ENCODE measurements at regions not wholly inside any gene's neighbourhood (a gene's known extent, or its start where the extent isn't known, plus 50 kb on each side); places are given as distances from the start of the nearest gene placed in this dataset.

GRCh38 chr22:25352294-25352680, 132.8 kb downstream of the CRYBB2 start:
- ATAC-seq, result no peak

GRCh38 chr22:25353516-25354445, 134.3 kb downstream of the CRYBB2 start:
- no peak overlapping the region for H3K27ac ChIP-seq
- TF ChIP-seq, protein P1, sequence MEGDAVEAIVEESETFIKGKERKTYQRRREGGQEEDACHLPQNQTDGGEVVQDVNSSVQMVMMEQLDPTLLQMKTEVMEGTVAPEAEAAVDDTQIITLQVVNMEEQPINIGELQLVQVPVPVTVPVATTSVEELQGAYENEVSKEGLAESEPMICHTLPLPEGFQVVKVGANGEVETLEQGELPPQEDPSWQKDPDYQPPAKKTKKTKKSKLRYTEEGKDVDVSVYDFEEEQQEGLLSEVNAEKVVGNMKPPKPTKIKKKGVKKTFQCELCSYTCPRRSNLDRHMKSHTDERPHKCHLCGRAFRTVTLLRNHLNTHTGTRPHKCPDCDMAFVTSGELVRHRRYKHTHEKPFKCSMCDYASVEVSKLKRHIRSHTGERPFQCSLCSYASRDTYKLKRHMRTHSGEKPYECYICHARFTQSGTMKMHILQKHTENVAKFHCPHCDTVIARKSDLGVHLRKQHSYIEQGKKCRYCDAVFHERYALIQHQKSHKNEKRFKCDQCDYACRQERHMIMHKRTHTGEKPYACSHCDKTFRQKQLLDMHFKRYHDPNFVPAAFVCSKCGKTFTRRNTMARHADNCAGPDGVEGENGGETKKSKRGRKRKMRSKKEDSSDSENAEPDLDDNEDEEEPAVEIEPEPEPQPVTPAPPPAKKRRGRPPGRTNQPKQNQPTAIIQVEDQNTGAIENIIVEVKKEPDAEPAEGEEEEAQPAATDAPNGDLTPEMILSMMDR (IDR thresholded peaks at IDR 0.05), result no peak
- no peak for TF ChIP-seq POLR2A (IDR thresholded peaks at IDR 0.05)
- H3K4me1 ChIP-seq, result no peaks in the 10 kb centered on the region
- peak in 1 of 3 donors; percentile 20 for DNase-seq
- intact Hi-C loops (cut with DNase I), result no loop called here
- no peak for ATAC-seq
- no peaks in the 10 kb centered on the region for H3K27me3 ChIP-seq
- WGBS (ENCODE audit: insufficient coverage, low coverage, low lambda C conversion rate, missing lambda C conversion rate), result 98% methylated on average over 7 of the region's 22 CpGs
- H3K4me3 ChIP-seq, result no peak overlapping the region
- no peaks in the 10 kb centered on the region for H3K9me3 ChIP-seq
- peaks cover 0 to 71% (median 22%) of the 10 kb centered on the region in 4 donors for H3K36me3 ChIP-seq

More at GRCh38 chr22:25352294-25352680, 132.8 kb downstream of the CRYBB2 start:
- Histone ChIP-seq H3K27ac (no peak overlapping the region), H3K4me1 (peaks cover 0 to 11% (median 0%) of the 10 kb centered on the region in 4 donors), H3K9me3 (no peaks in the 10 kb centered on the region), H3K27me3 (no peaks in the 10 kb centered on the region), H3K36me3 (peaks cover 0 to 58% (median 18%) of the 10 kb centered on the region in 4 donors), H3K4me3 (no peak overlapping the region)
- no peak for DNase-seq
- TF ChIP-seq, protein P1 (IDR thresholded peaks at IDR 0.05), result no peak
- no peak for TF ChIP-seq POLR2A (IDR thresholded peaks at IDR 0.05)
- no CpG with 5 or more reads among the region's 8 CpGs for WGBS (ENCODE audit: insufficient coverage, low coverage, low lambda C conversion rate, missing lambda C conversion rate)
- intact Hi-C loops (cut with DNase I), result no loop called here

DNA sequence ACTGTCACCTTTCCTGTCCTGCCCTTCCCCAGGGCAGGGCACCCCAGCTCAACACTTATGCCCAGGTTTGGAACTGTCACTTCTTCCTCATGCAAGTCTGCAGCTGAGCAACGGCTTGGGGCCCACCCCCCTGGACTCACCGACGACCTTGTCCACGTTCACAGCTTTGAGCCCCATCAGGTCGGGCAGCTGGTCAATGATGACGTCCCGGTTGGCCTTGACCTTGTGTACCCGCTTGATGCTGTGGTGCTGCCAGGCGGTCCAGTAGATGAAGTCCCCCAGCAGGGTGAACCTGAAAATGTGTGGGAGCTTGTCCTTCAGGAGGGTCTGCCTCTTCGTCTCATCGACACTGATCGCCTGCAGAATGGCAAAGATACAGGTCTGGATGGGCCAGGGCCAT, 135.0 kb downstream of the CRYBB2 start:
- Histone ChIP-seq H3K4me3 (no peak overlapping the region), H3K27me3 (no peaks in the 10 kb centered on the region), H3K9me3 (no peaks in the 10 kb centered on the region), H3K27ac (no peak overlapping the region), H3K36me3 (peaks cover 0 to 78% (median 25%) of the 10 kb centered on the region in 4 donors), H3K4me1 (no peaks in the 10 kb centered on the region)
- ATAC-seq (peak in 3 of 4 donors; percentile 22 to 35 (median 29)), DNase-seq (peak in 1 of 3 donors; percentile 54)
- intact Hi-C loops (cut with DNase I), result no loop called here
- TF ChIP-seq, protein P1 (IDR thresholded peaks at IDR 0.05), result no peak
- no peak for TF ChIP-seq POLR2A (IDR thresholded peaks at IDR 0.05)
- 32% methylated on average over 3 of the region's 12 CpGs for WGBS (ENCODE audit: insufficient coverage, low coverage, low lambda C conversion rate, missing lambda C conversion rate)

- DNase-seq (peak in 1 of 3 donors; percentile 32), ATAC-seq (no peak)
- H3K9me3 ChIP-seq, result no peaks in the 10 kb centered on the region
- H3K36me3 ChIP-seq, result peaks cover 0 to 63% (median 19%) of the 10 kb centered on the region in 4 donors
- no CpG with 5 or more reads among the region's 10 CpGs for WGBS (ENCODE audit: insufficient coverage, low coverage, low lambda C conversion rate, missing lambda C conversion rate)
- no peak for TF ChIP-seq POLR2A (IDR thresholded peaks at IDR 0.05)
- TF ChIP-seq, protein P1 (IDR thresholded peaks at IDR 0.05), result no peak
- H3K4me3 ChIP-seq, result no peak overlapping the region
- no peak overlapping the region for H3K27ac ChIP-seq
- intact Hi-C loops (cut with DNase I), result no loop called here
- no peaks in the 10 kb centered on the region for H3K27me3 ChIP-seq
- peaks cover 0 to under 1% (median under 1%) of the 10 kb centered on the region in 4 donors for H3K4me1 ChIP-seq
Measured at GRCh38 chr22:25357132-25357455, 137.7 kb downstream of the CRYBB2 start.
